ENCODE measurements at regions not wholly inside any gene's neighbourhood (a gene's known extent, or its start where the extent isn't known, plus 50 kb on each side); places are given as distances from the start of the nearest gene placed in this dataset.

DNA sequence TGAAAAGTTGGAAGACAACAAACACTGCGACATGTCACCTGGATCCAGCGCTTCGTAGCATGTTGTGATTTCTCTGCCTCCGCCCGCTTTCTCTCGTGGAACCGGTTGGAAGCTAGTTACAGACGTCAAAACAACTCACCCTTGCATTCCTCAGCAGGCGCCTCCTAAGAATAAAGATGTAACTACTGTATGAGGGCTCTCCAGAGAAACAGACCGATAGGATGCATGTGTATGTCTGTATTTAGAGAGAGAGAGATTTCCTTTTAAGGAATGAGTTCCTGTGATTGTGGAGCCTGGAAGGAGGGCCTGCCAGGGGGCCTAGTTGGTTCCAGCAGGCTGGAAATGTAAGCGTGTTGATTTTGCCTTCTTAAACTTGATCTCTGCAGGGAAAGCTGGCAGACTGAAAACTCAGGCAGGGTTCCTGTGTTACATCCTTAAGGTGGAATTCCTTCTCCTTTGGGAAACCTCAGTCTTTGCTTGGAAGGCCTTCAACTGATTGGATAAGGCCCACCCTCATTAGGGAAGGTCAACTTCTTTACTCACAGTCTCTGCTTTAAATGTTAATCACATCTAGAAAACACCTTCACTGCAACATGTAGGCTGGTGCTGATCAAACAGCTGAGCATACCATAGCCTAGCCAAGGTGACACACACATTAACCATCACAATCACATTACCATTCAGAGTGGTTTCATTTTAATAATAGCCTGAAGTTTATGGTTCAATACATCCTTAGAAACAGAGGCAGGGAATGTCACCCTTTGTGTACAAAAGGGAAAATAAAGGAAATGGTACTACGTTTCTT lies 163.8 kb downstream of the SYK start (continued):
- no peak for TF ChIP-seq TOX (CRISPR knock-in tag; IDR thresholded peaks at IDR 0.05; ENCODE audit: borderline replicate concordance)

GRCh38 chr9:90966031-90966290 lies 164.3 kb downstream of the SYK start:
- no peak for ATAC-seq
- no peak for TF ChIP-seq ZFP30 (CRISPR knock-in tag; IDR thresholded peaks at IDR 0.05)
- no peak for TF ChIP-seq TOX (CRISPR knock-in tag; IDR thresholded peaks at IDR 0.05; ENCODE audit: borderline replicate concordance)
- TF ChIP-seq SNAI2 (CRISPR knock-in tag; IDR thresholded peaks at IDR 0.05) = no peak
- no peak for TF ChIP-seq ZNF8 (CRISPR knock-in tag; IDR thresholded peaks at IDR 0.05)
- no peak for TF ChIP-seq ZNF70 (CRISPR knock-in tag; IDR thresholded peaks at IDR 0.05)
- TF ChIP-seq BACH2 (CRISPR knock-in tag; IDR thresholded peaks at IDR 0.05; ENCODE audit: borderline replicate concordance) = no peak
- no peak for TF ChIP-seq CSDC2 (CRISPR knock-in tag; IDR thresholded peaks at IDR 0.05)
- TF ChIP-seq ZC3H10 (CRISPR knock-in tag; IDR thresholded peaks at IDR 0.05) = no peak
- no peak for TF ChIP-seq ZFP3 (CRISPR knock-in tag; IDR thresholded peaks at IDR 0.05)
- TF ChIP-seq, protein P1, sequence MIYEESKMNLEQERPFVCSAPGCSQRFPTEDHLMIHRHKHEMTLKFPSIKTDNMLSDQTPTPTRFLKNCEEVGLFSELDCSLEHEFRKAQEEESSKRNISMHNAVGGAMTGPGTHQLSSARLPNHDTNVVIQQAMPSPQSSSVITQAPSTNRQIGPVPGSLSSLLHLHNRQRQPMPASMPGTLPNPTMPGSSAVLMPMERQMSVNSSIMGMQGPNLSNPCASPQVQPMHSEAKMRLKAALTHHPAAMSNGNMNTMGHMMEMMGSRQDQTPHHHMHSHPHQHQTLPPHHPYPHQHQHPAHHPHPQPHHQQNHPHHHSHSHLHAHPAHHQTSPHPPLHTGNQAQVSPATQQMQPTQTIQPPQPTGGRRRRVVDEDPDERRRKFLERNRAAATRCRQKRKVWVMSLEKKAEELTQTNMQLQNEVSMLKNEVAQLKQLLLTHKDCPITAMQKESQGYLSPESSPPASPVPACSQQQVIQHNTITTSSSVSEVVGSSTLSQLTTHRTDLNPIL (CRISPR knock-in tag; IDR thresholded peaks at IDR 0.05; ENCODE audit: low read depth) = no peak
- TF ChIP-seq RARB (CRISPR knock-in tag; IDR thresholded peaks at IDR 0.05) = no peak
- no peak for TF ChIP-seq PPARA (CRISPR knock-in tag; IDR thresholded peaks at IDR 0.05; ENCODE audit: borderline replicate concordance)
- no peak for TF ChIP-seq TSHZ2 (CRISPR knock-in tag; IDR thresholded peaks at IDR 0.05)
- no peak for TF ChIP-seq POU6F1 (CRISPR knock-in tag; IDR thresholded peaks at IDR 0.05; ENCODE audit: borderline replicate concordance, low read depth)

DNA sequence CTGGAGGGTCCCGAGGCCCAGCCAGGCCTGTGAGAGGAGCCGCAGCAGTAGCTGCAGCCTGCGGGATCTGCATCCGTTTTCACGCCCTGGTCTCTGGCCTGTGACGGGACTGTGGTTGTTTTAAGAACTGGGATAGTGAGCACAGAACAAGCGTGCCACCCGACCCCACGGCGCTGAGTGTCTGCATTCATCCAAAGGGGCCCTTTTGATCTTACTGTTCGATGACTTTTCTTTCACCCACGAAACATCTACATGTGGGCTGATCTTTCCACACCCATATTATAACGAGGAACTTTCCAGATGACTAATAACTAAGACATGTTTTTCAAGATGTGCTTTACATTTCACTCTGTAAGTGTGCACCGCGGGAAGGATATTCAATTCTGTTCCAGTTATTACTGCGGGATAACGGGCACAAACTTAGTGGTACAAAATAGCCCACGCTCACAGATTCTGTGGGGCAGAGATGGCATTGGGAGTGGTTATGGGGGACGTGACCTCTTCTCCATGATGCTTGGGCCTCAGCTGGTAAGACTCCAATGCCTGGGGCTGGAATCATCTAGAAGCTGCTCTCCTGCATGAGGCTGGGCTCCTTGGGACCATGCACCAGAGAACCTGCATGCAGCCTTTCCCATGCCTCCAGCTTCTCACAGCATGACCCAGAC lies 165.0 kb downstream of the SYK start:
- TF ChIP-seq, protein P2, sequence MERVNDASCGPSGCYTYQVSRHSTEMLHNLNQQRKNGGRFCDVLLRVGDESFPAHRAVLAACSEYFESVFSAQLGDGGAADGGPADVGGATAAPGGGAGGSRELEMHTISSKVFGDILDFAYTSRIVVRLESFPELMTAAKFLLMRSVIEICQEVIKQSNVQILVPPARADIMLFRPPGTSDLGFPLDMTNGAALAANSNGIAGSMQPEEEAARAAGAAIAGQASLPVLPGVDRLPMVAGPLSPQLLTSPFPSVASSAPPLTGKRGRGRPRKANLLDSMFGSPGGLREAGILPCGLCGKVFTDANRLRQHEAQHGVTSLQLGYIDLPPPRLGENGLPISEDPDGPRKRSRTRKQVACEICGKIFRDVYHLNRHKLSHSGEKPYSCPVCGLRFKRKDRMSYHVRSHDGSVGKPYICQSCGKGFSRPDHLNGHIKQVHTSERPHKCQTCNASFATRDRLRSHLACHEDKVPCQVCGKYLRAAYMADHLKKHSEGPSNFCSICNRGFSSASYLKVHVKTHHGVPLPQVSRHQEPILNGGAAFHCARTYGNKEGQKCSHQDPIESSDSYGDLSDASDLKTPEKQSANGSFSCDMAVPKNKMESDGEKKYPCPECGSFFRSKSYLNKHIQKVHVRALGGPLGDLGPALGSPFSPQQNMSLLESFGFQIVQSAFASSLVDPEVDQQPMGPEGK (CRISPR knock-in tag; IDR thresholded peaks at IDR 0.05; ENCODE audit: borderline replicate concordance) = no peak
- no peak for TF ChIP-seq ZNF70 (CRISPR knock-in tag; IDR thresholded peaks at IDR 0.05)
- TF ChIP-seq ZFP3 (CRISPR knock-in tag; IDR thresholded peaks at IDR 0.05) = no peak
- no peak for TF ChIP-seq CSDC2 (CRISPR knock-in tag; IDR thresholded peaks at IDR 0.05)
- TF ChIP-seq PPARA (CRISPR knock-in tag; IDR thresholded peaks at IDR 0.05; ENCODE audit: borderline replicate concordance) = no peak
- TF ChIP-seq ESRRG (CRISPR knock-in tag; IDR thresholded peaks at IDR 0.05) = no peak
- no peak for TF ChIP-seq ZNF565 (CRISPR knock-in tag; conservative IDR thresholded peaks at IDR 0.05; ENCODE audit: low read depth)
- TF ChIP-seq ZNF8 (CRISPR knock-in tag; IDR thresholded peaks at IDR 0.05) = no peak
- TF ChIP-seq TSHZ2 (CRISPR knock-in tag; IDR thresholded peaks at IDR 0.05) = no peak
- TF ChIP-seq BACH2 (CRISPR knock-in tag; IDR thresholded peaks at IDR 0.05; ENCODE audit: borderline replicate concordance) = no peak
- no peak for TF ChIP-seq ISL1 (CRISPR knock-in tag; IDR thresholded peaks at IDR 0.05)
- no peak for TF ChIP-seq ARNTL (CRISPR knock-in tag; IDR thresholded peaks at IDR 0.05; ENCODE audit: borderline replicate concordance, low read depth)
- TF ChIP-seq ZC3H10 (CRISPR knock-in tag; IDR thresholded peaks at IDR 0.05) = no peak
- TF ChIP-seq POU6F1 (CRISPR knock-in tag; IDR thresholded peaks at IDR 0.05; ENCODE audit: borderline replicate concordance, low read depth) = no peak
- no peak for ATAC-seq
